GM13976 (cell line): ENCODE measurements at regions not wholly inside any gene's neighbourhood (a gene's known extent, or its start where the extent isn't known, plus 50 kb on each side); places are given as distances from the start of the nearest gene placed in this dataset.

ENCODE experiments used
- DNase-seq: peaks from one replicate; pipeline ENCODE4 v3.0.0; 2012; ENCODE audit warnings: low spot score
- CTCF ChIP-seq: IDR thresholded peaks from 2 replicates; pipeline ENCODE4 v1.5.1; 2012; ENCODE audit warnings: borderline replicate concordance, mild to moderate bottlenecking; ENCODE audit not compliant: insufficient read depth; ENCODE audit errors: extremely low read depth, missing control alignments, control extremely low read depth
- in situ Hi-C: fragments of 300-500 bp; cut with MboI; formaldehyde crosslinking; loops from one replicate; pipeline ENCODE4 v1.12.0; 2022; ENCODE audit warnings: low sequenced_read_pairs, mixed read lengths, inconsistent platforms; ENCODE audit not compliant: unreplicated experiment

- TF ChIP-seq CTCF, result no peak
- in situ Hi-C loops, result no loop called here
- no peak for DNase-seq
These were observed 52.7 kb downstream of the KCNA5 start for GRCh38 chr12:5096241-5096924.

GRCh38 chr12:5097786-5098185 lies 54.1 kb downstream of the KCNA5 start:
- in situ Hi-C loops, result no loop called here
- no peak for DNase-seq
- TF ChIP-seq CTCF, result no peak

GRCh38 chr12:5099136-5099535 lies 55.5 kb downstream of the KCNA5 start:
- DNase-seq, result no peak
- no peak for TF ChIP-seq CTCF
- in situ Hi-C loops, result no loop called here

- in situ Hi-C loops, result no loop called here
- no peak for TF ChIP-seq CTCF
- no peak for DNase-seq
These were observed 55.9 kb downstream of the KCNA5 start for GRCh38 chr12:5099591-5099990.

- no peak for TF ChIP-seq CTCF
- in situ Hi-C loops, result no loop called here
- DNase-seq, result no peak
These were observed 58.0 kb downstream of the KCNA5 start for GRCh38 chr12:5101686-5102085.

GRCh38 chr12:5102261-5102789 lies 58.6 kb downstream of the KCNA5 start:
- DNase-seq, result no peak
- in situ Hi-C loops, result no loop called here
- TF ChIP-seq CTCF, result no peak
